ENCODE measurements at regions not wholly inside any gene's neighbourhood (a gene's known extent, or its start where the extent isn't known, plus 50 kb on each side); places are given as distances from the start of the nearest gene placed in this dataset.

DNA sequence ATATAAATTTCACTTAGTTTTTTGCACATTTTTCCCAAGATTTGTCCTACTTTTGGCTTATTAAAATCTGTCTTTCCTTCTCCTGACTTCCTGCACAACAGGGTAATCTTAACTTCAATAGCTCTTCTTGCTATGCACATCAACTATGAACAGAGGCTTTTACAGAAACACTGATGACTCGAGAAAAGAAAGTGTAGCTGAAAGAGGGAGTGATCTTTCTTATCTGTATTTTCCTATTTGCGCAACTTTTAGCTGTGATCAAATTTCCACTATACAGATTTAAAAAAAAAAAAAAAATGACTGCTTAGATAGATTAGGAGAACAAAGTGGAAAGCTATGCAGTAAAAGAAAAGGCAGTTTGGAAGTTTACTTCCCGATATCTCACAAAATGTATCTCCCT lies 406.9 kb downstream of the LIG4 start:
- DNase-seq = no peak
- no peak overlapping the region for H3K27ac Mint-ChIP-seq
- no peak overlapping the region for H4K5ac ChIP-seq (ENCODE audit: insufficient read length, low read depth, low read length)

More for the DNA sequence above, 406.9 kb downstream of the LIG4 start:
- Histone ChIP-seq H3K18ac (ENCODE audit: insufficient read length, low read depth, low read length) (no peak overlapping the region), H3K4me2 (ENCODE audit: insufficient read depth, insufficient read length, low read length) (no peak overlapping the region), H3K27ac (ENCODE audit: insufficient read length, low read depth, low read length) (no peak overlapping the region), H2BK5ac (ENCODE audit: insufficient read length, low read length) (no peak overlapping the region), H3K56ac (ENCODE audit: insufficient read length, low read depth, low read length) (no peak overlapping the region), H3K23me2 (ENCODE audit: insufficient read length, low read depth, low read length, poor library complexity, severe bottlenecking) (no peaks in the 10 kb centered on the region), H4K8ac (replicated peaks; ENCODE audit: insufficient read length, low read depth, low read length) (no peak overlapping the region), H3K9me3 (ENCODE audit: control insufficient read depth, low read depth, low read length) (no peaks in the 10 kb centered on the region), H2BK15ac (ENCODE audit: low read depth, low read length) (no peak overlapping the region), H2BK12ac (ENCODE audit: insufficient read length, low read depth, low read length) (no peak overlapping the region), H2AK5ac (ENCODE audit: insufficient read length, low read length) (no peak overlapping the region), H3K4me1 (ENCODE audit: insufficient read depth, low read length) (no peaks in the 10 kb centered on the region), H2BK20ac (ENCODE audit: low read depth, low read length, poor library complexity, severe bottlenecking) (no peak overlapping the region), H3K23ac (ENCODE audit: insufficient read length, low read depth, low read length) (no peak overlapping the region), H4K20me1 (ENCODE audit: control insufficient read depth, insufficient read depth, insufficient read length) (no peaks in the 10 kb centered on the region), H3K79me2 (ENCODE audit: insufficient read depth, low read length) (0 out of 2 replicates have a peak, but pooled peaks cover 2% of the 10 kb centered on the region), H3K4ac (ENCODE audit: low read depth, low read length) (no peak overlapping the region), H3K27me3 (ENCODE audit: insufficient read depth, low read length) (no peaks in the 10 kb centered on the region), H3K9ac (ENCODE audit: extremely low read depth, insufficient read length, low read length) (no peak overlapping the region), H3K14ac (ENCODE audit: insufficient read depth, low read length) (no peak overlapping the region), H4K91ac (ENCODE audit: insufficient read length, low read depth, low read length) (no peak overlapping the region), H3K79me1 (ENCODE audit: insufficient read depth, low read depth, low read length, poor library complexity, severe bottlenecking) (no peaks in the 10 kb centered on the region), H2AFZ (ENCODE audit: low read length) (no peak overlapping the region), H3T11ph (ENCODE audit: low read length) (no peak overlapping the region), H2BK120ac (ENCODE audit: low read depth, low read length, poor library complexity, severe bottlenecking) (no peak overlapping the region)
- H3K27me3 Mint-ChIP-seq (ENCODE audit: low read depth) = no peaks in the 10 kb centered on the region
- TF ChIP-seq, protein P1, sequence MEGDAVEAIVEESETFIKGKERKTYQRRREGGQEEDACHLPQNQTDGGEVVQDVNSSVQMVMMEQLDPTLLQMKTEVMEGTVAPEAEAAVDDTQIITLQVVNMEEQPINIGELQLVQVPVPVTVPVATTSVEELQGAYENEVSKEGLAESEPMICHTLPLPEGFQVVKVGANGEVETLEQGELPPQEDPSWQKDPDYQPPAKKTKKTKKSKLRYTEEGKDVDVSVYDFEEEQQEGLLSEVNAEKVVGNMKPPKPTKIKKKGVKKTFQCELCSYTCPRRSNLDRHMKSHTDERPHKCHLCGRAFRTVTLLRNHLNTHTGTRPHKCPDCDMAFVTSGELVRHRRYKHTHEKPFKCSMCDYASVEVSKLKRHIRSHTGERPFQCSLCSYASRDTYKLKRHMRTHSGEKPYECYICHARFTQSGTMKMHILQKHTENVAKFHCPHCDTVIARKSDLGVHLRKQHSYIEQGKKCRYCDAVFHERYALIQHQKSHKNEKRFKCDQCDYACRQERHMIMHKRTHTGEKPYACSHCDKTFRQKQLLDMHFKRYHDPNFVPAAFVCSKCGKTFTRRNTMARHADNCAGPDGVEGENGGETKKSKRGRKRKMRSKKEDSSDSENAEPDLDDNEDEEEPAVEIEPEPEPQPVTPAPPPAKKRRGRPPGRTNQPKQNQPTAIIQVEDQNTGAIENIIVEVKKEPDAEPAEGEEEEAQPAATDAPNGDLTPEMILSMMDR (conservative IDR thresholded peaks at IDR 0.05) = no peak
- WGBS (ENCODE audit: extremely low coverage, insufficient read length, low lambda C conversion rate) = no CpG with 5 or more reads among the region's 3 CpGs
- no peak overlapping the region for H3K4me3 Mint-ChIP-seq
- peaks cover 2 to 12% of the 10 kb centered on the region in 2 experiments; a peak in 3 of 4 replicates for H3K4me1 Mint-ChIP-seq
- no peaks in the 10 kb centered on the region for H3K36me3 Mint-ChIP-seq (ENCODE audit: insufficient read depth in 1 of 3, low read depth in 3 of 3)
- H3K9me3 Mint-ChIP-seq = no peaks in the 10 kb centered on the region

Measured in H9 (cell line).